HEK293 (cell line): ENCODE measurements at regions not wholly inside any gene's neighbourhood (a gene's known extent, or its start where the extent isn't known, plus 50 kb on each side); places are given as distances from the start of the nearest gene placed in this dataset.

Experiments used
- CTCF ChIA-PET: fragments of 350-600 bp; formaldehyde crosslinking; extraction: SDS; loops from one replicate; lab custom pipeline; 2021; ENCODE audit warnings: antibody characterized with exemption; lab: Yijun Ruan, JAX
- POLR2A ChIA-PET: fragments of 300-600 bp; formaldehyde crosslinking; extraction: SDS; loops from one replicate; lab custom pipeline; 2020; ENCODE audit warnings: antibody characterized with exemption, inconsistent platforms; lab: Yijun Ruan, JAX
- H3K27ac ChIP-seq: fragments of 200-500 bp; sonication (Bioruptor generic); 2 replicates; pipeline ENCODE4 v1.5.1; 2014; ENCODE audit warnings: low read depth, low read length, control low read depth, inconsistent platforms; ENCODE audit errors: extremely low read depth
- H3K36me3 ChIP-seq, 2 experiments: fragments of 200-500 bp in 1 of 2; sonication (Bioruptor generic) in 1 of 2; 1 replicate in 1 of 2; 2 replicates in 1 of 2; pipeline ENCODE4 v1.5.1; 2014 to 2017; ENCODE audit warnings: inconsistent platforms in 2 of 2, low read length in 2 of 2; ENCODE audit not compliant: control insufficient read depth in 2 of 2, insufficient read depth in 1 of 2
- H3K4me1 ChIP-seq: fragments of 200-500 bp; sonication (Bioruptor generic); 2 replicates; pipeline ENCODE4 v1.5.1; 2014; ENCODE audit warnings: mild to moderate bottlenecking, low read length, inconsistent platforms; ENCODE audit not compliant: control insufficient read depth, insufficient read depth
- H3K4me3 ChIP-seq: 2 replicates; pipeline ENCODE4 v1.5.1; 2011; ENCODE audit warnings: low read depth, mild to moderate bottlenecking, control low read depth, low read length, moderate library complexity
- H3K9me3 ChIP-seq: fragments of 200-500 bp; sonication (Bioruptor generic); 2 replicates; pipeline ENCODE4 v1.5.1; 2014; ENCODE audit warnings: low read depth, low read length, inconsistent platforms; ENCODE audit not compliant: control insufficient read depth, insufficient read depth
- ATF2 ChIP-seq: fragments of 450-650 bp; formaldehyde crosslinking; IDR thresholded peaks from 2 replicates; pipeline ENCODE4 v1.5.1; 2016; ENCODE audit warnings: missing biosample characterization, missing genetic modification characterization, low read depth
- GLIS1 ChIP-seq: fragments of 450-650 bp; formaldehyde crosslinking; IDR thresholded peaks from 2 replicates; pipeline ENCODE4 v1.5.1; 2016; ENCODE audit warnings: missing biosample characterization, missing genetic modification characterization
- HOXD13 ChIP-seq: sonication (generic); formaldehyde crosslinking; IDR thresholded peaks from 2 replicates; pipeline ENCODE4 v1.8.0; 2022; ENCODE audit warnings: missing genetic modification reagents, borderline replicate concordance
- KLF16 ChIP-seq: fragments of 450-650 bp; formaldehyde crosslinking; IDR thresholded peaks from 2 replicates; pipeline ENCODE4 v1.5.1; 2017; ENCODE audit warnings: missing biosample characterization, missing genetic modification characterization
- KLF7 ChIP-seq: fragments of 450-650 bp; formaldehyde crosslinking; IDR thresholded peaks from 2 replicates; pipeline ENCODE4 v1.5.1; 2016; ENCODE audit warnings: missing biosample characterization, missing genetic modification characterization, borderline replicate concordance
- SCRT2 ChIP-seq: fragments of 450-650 bp; formaldehyde crosslinking; IDR thresholded peaks from 2 replicates; pipeline ENCODE4 v1.5.1; 2016; ENCODE audit warnings: missing biosample characterization, missing genetic modification characterization
- ZFP3 ChIP-seq: fragments of 450-650 bp; formaldehyde crosslinking; IDR thresholded peaks from 2 replicates; pipeline ENCODE4 v1.5.1; 2016; ENCODE audit warnings: low read depth, missing biosample characterization, missing genetic modification characterization
- ZFP37 ChIP-seq: fragments of 450-650 bp; formaldehyde crosslinking; IDR thresholded peaks from 2 replicates; pipeline ENCODE4 v1.5.1; 2016; ENCODE audit warnings: missing biosample characterization, missing genetic modification characterization
- ZNF121 ChIP-seq: fragments of 450-650 bp; formaldehyde crosslinking; IDR thresholded peaks from 2 replicates; pipeline ENCODE4 v1.5.1; 2016; ENCODE audit warnings: missing biosample characterization, missing genetic modification characterization
- ZNF133 ChIP-seq: fragments of 450-650 bp; formaldehyde crosslinking; IDR thresholded peaks from 2 replicates; pipeline ENCODE4 v1.5.1; 2016; ENCODE audit warnings: missing biosample characterization, missing genetic modification characterization
- ZNF148 ChIP-seq: fragments of 450-650 bp; formaldehyde crosslinking; IDR thresholded peaks from 2 replicates; pipeline ENCODE4 v1.5.0; 2017; ENCODE audit warnings: missing biosample characterization, missing genetic modification characterization, borderline replicate concordance
- ZNF302 ChIP-seq: fragments of 450-650 bp; formaldehyde crosslinking; IDR thresholded peaks from 2 replicates; pipeline ENCODE4 v1.5.1; 2016; ENCODE audit warnings: missing biosample characterization, missing genetic modification characterization, low read depth
- ZNF324 ChIP-seq: fragments of 450-650 bp; formaldehyde crosslinking; IDR thresholded peaks from 2 replicates; pipeline ENCODE4 v1.5.1; 2016; ENCODE audit warnings: missing biosample characterization, missing genetic modification characterization
- ZNF510 ChIP-seq: fragments of 450-650 bp; formaldehyde crosslinking; IDR thresholded peaks from 2 replicates; pipeline ENCODE4 v1.5.1; 2018; ENCODE audit warnings: mild to moderate bottlenecking, missing genetic modification characterization, missing biosample characterization; ENCODE audit not compliant: insufficient replicate concordance
- ZNF521 ChIP-seq: fragments of 450-650 bp; formaldehyde crosslinking; IDR thresholded peaks from 2 replicates; pipeline ENCODE4 v1.5.1; 2017; ENCODE audit warnings: missing biosample characterization, mild to moderate bottlenecking, missing genetic modification characterization
- TF ChIP-seq, protein P1 (sequence below): fragments of 450-650 bp; formaldehyde crosslinking; IDR thresholded peaks from 2 replicates; pipeline ENCODE4 v1.5.1; 2016; ENCODE audit warnings: missing biosample characterization, missing genetic modification characterization, borderline replicate concordance

DNA sequence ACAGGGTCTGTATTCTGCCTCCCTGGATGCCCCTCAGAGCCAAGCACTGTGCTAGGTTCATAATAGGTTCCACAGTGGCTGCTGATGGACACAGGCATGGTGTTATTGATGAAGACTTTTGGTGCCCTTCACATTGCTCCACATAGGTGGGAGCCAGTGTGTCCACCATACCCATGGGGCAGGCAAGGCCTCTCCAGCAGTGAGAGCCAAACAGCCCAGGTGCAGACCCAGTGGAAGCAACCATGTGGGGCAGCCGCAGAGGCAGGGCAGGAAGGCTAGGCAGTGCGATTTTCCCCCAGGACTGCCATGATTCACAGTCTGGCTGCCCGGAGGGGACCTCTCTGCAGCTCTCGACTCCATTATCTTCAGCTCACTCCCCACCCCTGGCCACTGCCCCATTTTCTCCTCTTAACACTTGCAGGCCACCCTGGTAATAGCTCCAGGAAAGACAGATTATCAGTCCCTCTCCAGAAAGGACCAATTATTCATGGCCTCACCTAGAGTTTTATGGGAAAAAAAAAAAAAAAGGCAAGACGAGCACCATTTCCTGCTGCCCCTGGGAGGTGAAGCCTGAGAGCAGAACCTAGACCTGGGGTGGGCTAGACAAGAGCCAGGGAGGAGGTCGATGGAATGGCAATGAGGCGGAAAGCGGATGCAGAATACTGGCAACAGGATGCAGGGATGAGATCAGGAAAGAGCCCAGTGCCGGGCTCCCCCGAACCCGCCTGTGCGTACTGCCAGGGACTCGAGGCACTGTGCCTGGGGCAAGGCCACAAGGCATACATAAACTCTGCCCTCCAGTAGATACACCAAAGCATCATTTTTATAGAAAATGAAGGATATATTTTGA is 343.0 kb upstream of the NCAM1 start:
- H3K4me1 ChIP-seq = no peaks in the 10 kb centered on the region
- TF ChIP-seq ATF2 (tag by site-specific recombination) (no peak), ZNF121 (tag by site-specific recombination) (no peak), GLIS1 (tag by site-specific recombination) (peak; percentile 84), ZNF521 (tag by site-specific recombination) (no peak), ZNF302 (no peak), ZNF148 (tag by site-specific recombination) (no peak)
- no peak overlapping the region for H3K27ac ChIP-seq
- H3K9me3 ChIP-seq = no peaks in the 10 kb centered on the region
- H3K4me3 ChIP-seq = no peak overlapping the region
- CTCF ChIA-PET = no interaction called here
- no peaks in the 10 kb centered on the region for H3K36me3 ChIP-seq
- POLR2A ChIA-PET = interaction anchor here (0.7 kb wide), 1 partner anchor 9 kb away, joined by 3 read pairs; no protein-coding TSS in a partner anchor

DNA sequence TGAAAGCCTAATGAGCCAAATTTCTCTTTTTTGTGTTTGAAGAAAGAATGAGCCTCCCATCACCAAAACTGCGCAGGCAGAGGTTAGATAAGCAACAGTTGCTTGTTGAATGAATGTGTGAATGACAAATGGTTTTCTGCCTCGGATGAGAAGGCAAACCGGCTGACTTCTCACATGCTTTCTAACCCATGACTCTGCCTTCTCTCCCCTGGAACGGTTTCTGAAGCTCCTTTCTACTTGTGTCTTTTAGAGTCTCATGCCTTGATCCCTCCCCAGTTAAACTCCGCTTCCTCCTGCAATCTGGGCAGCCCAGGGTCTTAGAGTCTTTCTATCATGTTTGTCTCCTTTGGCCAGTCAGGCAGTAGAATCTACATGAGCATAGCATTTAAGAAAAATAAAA is 342.1 kb upstream of the NCAM1 start:
- CTCF ChIA-PET = interaction anchor here (1.0 kb wide), 1 partner anchor 31 kb away, joined by 4 read pairs; no protein-coding TSS in a partner anchor
- H3K4me1 ChIP-seq = no peaks in the 10 kb centered on the region

DNA sequence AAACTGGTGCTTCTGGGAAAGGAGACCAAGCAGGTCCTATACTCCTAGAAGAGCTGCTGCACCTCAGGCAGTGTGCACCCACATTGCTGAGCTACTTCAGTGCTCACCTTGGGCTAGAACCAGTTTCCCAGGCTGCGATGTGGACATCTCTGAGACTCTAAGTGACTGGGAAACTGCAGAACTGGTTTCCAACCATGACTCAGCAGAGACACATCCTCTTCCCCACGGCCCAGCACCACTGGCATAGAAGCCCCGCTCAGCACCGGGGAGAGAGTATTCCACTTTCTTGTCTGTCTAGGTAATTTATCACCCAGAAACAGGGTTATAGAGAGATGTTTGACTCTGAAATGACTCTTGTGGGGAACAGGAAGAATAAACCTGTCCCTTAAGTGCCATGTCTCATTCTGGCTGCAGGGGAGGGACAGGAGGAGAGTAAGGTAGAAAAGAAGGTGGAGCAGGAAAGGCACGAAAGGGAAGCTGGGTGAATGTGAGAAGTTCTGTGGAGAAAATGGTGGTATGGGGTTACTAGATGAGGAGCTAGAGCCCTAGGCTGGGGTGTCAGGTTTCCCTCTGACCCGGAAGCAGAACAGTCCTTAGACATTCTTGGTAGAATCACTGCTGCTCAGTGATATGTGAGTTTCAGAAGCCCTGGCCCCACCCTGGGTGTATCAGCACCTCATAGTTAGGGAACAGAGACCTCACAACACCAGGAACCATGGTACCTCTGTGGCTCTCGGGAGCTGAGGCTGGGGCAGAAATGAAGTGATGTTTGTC is 340.4 kb upstream of the NCAM1 start:
- Histone ChIP-seq H3K4me1 (no peaks in the 10 kb centered on the region), H3K36me3 (no peaks in the 10 kb centered on the region), H3K4me3 (no peak overlapping the region), H3K27ac (no peak overlapping the region), H3K9me3 (no peaks in the 10 kb centered on the region)
- ChIA-PET POLR2A (no interaction called here), CTCF (no interaction called here)
- TF ChIP-seq ZNF324 (tag by site-specific recombination) (no peak), ZNF133 (tag by site-specific recombination) (no peak), KLF7 (tag by site-specific recombination) (no peak), ZFP37 (no peak), KLF16 (no peak), HOXD13 (CRISPR knock-in tag) (no peak)
- TF ChIP-seq, protein P1, sequence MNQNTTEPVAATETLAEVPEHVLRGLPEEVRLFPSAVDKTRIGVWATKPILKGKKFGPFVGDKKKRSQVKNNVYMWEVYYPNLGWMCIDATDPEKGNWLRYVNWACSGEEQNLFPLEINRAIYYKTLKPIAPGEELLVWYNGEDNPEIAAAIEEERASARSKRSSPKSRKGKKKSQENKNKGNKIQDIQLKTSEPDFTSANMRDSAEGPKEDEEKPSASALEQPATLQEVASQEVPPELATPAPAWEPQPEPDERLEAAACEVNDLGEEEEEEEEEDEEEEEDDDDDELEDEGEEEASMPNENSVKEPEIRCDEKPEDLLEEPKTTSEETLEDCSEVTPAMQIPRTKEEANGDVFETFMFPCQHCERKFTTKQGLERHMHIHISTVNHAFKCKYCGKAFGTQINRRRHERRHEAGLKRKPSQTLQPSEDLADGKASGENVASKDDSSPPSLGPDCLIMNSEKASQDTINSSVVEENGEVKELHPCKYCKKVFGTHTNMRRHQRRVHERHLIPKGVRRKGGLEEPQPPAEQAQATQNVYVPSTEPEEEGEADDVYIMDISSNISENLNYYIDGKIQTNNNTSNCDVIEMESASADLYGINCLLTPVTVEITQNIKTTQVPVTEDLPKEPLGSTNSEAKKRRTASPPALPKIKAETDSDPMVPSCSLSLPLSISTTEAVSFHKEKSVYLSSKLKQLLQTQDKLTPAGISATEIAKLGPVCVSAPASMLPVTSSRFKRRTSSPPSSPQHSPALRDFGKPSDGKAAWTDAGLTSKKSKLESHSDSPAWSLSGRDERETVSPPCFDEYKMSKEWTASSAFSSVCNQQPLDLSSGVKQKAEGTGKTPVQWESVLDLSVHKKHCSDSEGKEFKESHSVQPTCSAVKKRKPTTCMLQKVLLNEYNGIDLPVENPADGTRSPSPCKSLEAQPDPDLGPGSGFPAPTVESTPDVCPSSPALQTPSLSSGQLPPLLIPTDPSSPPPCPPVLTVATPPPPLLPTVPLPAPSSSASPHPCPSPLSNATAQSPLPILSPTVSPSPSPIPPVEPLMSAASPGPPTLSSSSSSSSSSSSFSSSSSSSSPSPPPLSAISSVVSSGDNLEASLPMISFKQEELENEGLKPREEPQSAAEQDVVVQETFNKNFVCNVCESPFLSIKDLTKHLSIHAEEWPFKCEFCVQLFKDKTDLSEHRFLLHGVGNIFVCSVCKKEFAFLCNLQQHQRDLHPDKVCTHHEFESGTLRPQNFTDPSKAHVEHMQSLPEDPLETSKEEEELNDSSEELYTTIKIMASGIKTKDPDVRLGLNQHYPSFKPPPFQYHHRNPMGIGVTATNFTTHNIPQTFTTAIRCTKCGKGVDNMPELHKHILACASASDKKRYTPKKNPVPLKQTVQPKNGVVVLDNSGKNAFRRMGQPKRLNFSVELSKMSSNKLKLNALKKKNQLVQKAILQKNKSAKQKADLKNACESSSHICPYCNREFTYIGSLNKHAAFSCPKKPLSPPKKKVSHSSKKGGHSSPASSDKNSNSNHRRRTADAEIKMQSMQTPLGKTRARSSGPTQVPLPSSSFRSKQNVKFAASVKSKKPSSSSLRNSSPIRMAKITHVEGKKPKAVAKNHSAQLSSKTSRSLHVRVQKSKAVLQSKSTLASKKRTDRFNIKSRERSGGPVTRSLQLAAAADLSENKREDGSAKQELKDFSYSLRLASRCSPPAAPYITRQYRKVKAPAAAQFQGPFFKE = no peak

More for the DNA sequence above, 342.1 kb upstream of the NCAM1 start:
- Histone ChIP-seq H3K9me3 (no peaks in the 10 kb centered on the region), H3K27ac (no peak overlapping the region), H3K36me3 (no peaks in the 10 kb centered on the region), H3K4me3 (no peak overlapping the region)
- TF ChIP-seq SCRT2 (tag by site-specific recombination) = peak; percentile 72
- TF ChIP-seq ZNF521 (tag by site-specific recombination) = no peak
- TF ChIP-seq ZNF510 = no peak
- TF ChIP-seq ZFP3 (tag by site-specific recombination) = no peak
- POLR2A ChIA-PET = no interaction called here
